VCaP (cell line): ENCODE measurements at regions not wholly inside any gene's neighbourhood (a gene's known extent, or its start where the extent isn't known, plus 50 kb on each side); places are given as distances from the start of the nearest gene placed in this dataset.

Experiments
- H3K27ac ChIP-seq: fragments of 450-650 bp; 2 replicates; pipeline ENCODE4 v1.5.1; 2017
- CTCF ChIP-seq: fragments of 450-650 bp; conservative IDR thresholded peaks from 2 replicates; pipeline ENCODE4 v1.5.1; 2017; ENCODE audit warnings: mild to moderate bottlenecking, moderate library complexity

- no peak for TF ChIP-seq CTCF
- H3K27ac ChIP-seq: no peak overlapping the region; the same call in 1 of the 2 replicates
These were observed 617.4 kb downstream of the USP25 start for GRCh38 chr21:16347223-16347622.

GRCh38 chr21:16353764-16354163 is 624.0 kb downstream of the USP25 start:
- peak overlapping the region; percentile 94 for H3K27ac ChIP-seq
- TF ChIP-seq CTCF: no peak

GRCh38 chr21:16357994-16358393 is 628.2 kb downstream of the USP25 start:
- TF ChIP-seq CTCF: no peak
- H3K27ac ChIP-seq: peak overlapping the region; percentile 94; the same call in 1 of the 2 replicates

GRCh38 chr21:16358784-16359183 is 629.0 kb downstream of the USP25 start:
- no peak for TF ChIP-seq CTCF
- no peak overlapping the region for H3K27ac ChIP-seq

GRCh38 chr21:16363100-16363499 is 633.3 kb downstream of the USP25 start:
- no peak for TF ChIP-seq CTCF
- H3K27ac ChIP-seq: no peak overlapping the region

GRCh38 chr21:16363518-16363917 is 633.7 kb downstream of the USP25 start:
- H3K27ac ChIP-seq: no peak overlapping the region
- no peak for TF ChIP-seq CTCF

GRCh38 chr21:16366207-16366606 is 636.4 kb downstream of the USP25 start:
- H3K27ac ChIP-seq: no peak overlapping the region
- TF ChIP-seq CTCF: no peak

- TF ChIP-seq CTCF: no peak
These were observed 637.3 kb downstream of the USP25 start for GRCh38 chr21:16367079-16367478.

More at GRCh38 chr21:16367079-16367478, 637.3 kb downstream of the USP25 start:
- H3K27ac ChIP-seq: no peak overlapping the region
